ENCODE measurements at regions not wholly inside any gene's neighbourhood (a gene's known extent, or its start where the extent isn't known, plus 50 kb on each side); places are given as distances from the start of the nearest gene placed in this dataset.
"Not testable (repeated sequence)": the region's sequence is repeated elsewhere in the genome, so short reads cannot be mapped to it uniquely, and the experiment has no call there.

GRCh38 chr17:31798205-31798724, 60.8 kb downstream of the COPRS start:
- Histone ChIP-seq H3K9me3 (no peaks in the 10 kb centered on the region), H3K27me3 (ENCODE audit: insufficient read depth in 3 of 3, low read length in 2 of 3) (no peaks in the 10 kb centered on the region), H3K4me3 (no peak overlapping the region), H3K36me3 (ENCODE audit: insufficient read depth in 1 of 2, low read depth in 1 of 2) (no peaks in the 10 kb centered on the region), H3K27ac (no peak overlapping the region), H3K4me1 (no peaks in the 10 kb centered on the region)
- 71 to 79% (median 74%) methylated on average over 10 of the region's 10 CpGs for WGBS, 3 donors
- intact Hi-C loops (cut with DNase I), result no loop called here
- no peak for DNase-seq
- no peak for TF ChIP-seq CTCF (IDR thresholded peaks at IDR 0.05)
- no peak for ATAC-seq

- H3K4me3 ChIP-seq; H3K9me3 ChIP-seq; ATAC-seq; DNase-seq; H3K36me3 ChIP-seq (ENCODE audit: insufficient read depth in 1 of 2, low read depth in 1 of 2); H3K4me1 ChIP-seq; H3K27ac ChIP-seq; H3K27me3 ChIP-seq (ENCODE audit: insufficient read depth in 3 of 3, low read length in 2 of 3); intact Hi-C loops (cut with DNase I): not testable (repeated sequence)
- 97 to 99% (median 98%) methylated on average over 7 of the region's 7 CpGs for WGBS, 3 donors
Observed at GRCh38 chr17:31795941-31796340, 63.1 kb downstream of the COPRS start.

- ATAC-seq (no peak), DNase-seq (no peak)
- Histone ChIP-seq H3K36me3 (ENCODE audit: insufficient read depth in 1 of 2, low read depth in 1 of 2) (no peaks in the 10 kb centered on the region), H3K27me3 (ENCODE audit: insufficient read depth in 3 of 3, low read length in 2 of 3) (no peaks in the 10 kb centered on the region), H3K9me3 (no peaks in the 10 kb centered on the region), H3K4me1 (no peaks in the 10 kb centered on the region), H3K4me3 (no peak overlapping the region), H3K27ac (no peak overlapping the region)
- no peak for TF ChIP-seq CTCF (IDR thresholded peaks at IDR 0.05)
- 87 to 91% (median 88%) methylated on average over 5 of the region's 5 CpGs for WGBS, 3 donors
- intact Hi-C loops (cut with DNase I), result no loop called here
Observed at GRCh38 chr17:31794111-31794510, 64.9 kb downstream of the COPRS start.

- H3K4me1 ChIP-seq; DNase-seq; H3K9me3 ChIP-seq; H3K27me3 ChIP-seq (ENCODE audit: insufficient read depth in 3 of 3, low read length in 2 of 3); ATAC-seq; intact Hi-C loops (cut with DNase I); H3K4me3 ChIP-seq; H3K36me3 ChIP-seq (ENCODE audit: insufficient read depth in 1 of 2, low read depth in 1 of 2); H3K27ac ChIP-seq: not testable (repeated sequence)
- 87 to 97% (median 90%) methylated on average over 6 to 7 of the region's 7 CpGs for WGBS, 3 donors
Observed at GRCh38 chr17:31793634-31794033, 65.4 kb downstream of the COPRS start.

- WGBS, 3 donors, result 54 to 74% (median 72%) methylated on average over 6 of the region's 6 CpGs
- no peak for ATAC-seq
- TF ChIP-seq CTCF (IDR thresholded peaks at IDR 0.05), result no peak
- H3K36me3 ChIP-seq (ENCODE audit: insufficient read depth in 1 of 2, low read depth in 1 of 2), result no peaks in the 10 kb centered on the region
- H3K4me3 ChIP-seq, result no peak overlapping the region
- no peaks in the 10 kb centered on the region for H3K4me1 ChIP-seq
- intact Hi-C loops (cut with DNase I), result no loop called here
- H3K27ac ChIP-seq, result no peak overlapping the region
- DNase-seq, result no peak
- H3K9me3 ChIP-seq, result no peaks in the 10 kb centered on the region
- H3K27me3 ChIP-seq (ENCODE audit: insufficient read depth in 3 of 3, low read length in 2 of 3), result no peaks in the 10 kb centered on the region
Observed at GRCh38 chr17:31792007-31792585, 66.9 kb downstream of the COPRS start.

Data from psoas muscle (tissue), 7 donors.